Adrenal gland (tissue), 9 donors: ENCODE measurements at regions not wholly inside any gene's neighbourhood (a gene's known extent, or its start where the extent isn't known, plus 50 kb on each side); places are given as distances from the start of the nearest gene placed in this dataset.

Experiments used
- DNase-seq, 7 donors: peaks; one replicate each; pipeline ENCODE4 v3.0.0-alpha.2; 2019 to 2020
- H3K27ac ChIP-seq, 5 donors: fragments of 200-600 bp; sonication (generic) in 4 of 5; 1 replicate in 3 of 5; 2 replicates in 2 of 5; pipeline versions ENCODE4 v1.5.1 to v1.8.0; 2016 to 2020; ENCODE audit warnings: mild to moderate bottlenecking in 1 of 5
- H3K27me3 ChIP-seq: fragments of 200-600 bp; 2 replicates; pipeline ENCODE4 v1.8.0; 2021
- H3K36me3 ChIP-seq, 2 donors: fragments of 200-600 bp; replicated peaks in 1 of 2; 1 replicate in 1 of 2; 2 replicates in 1 of 2; pipeline versions ENCODE4 v1.5.1 to v1.8.0; 2018 to 2022
- H3K4me1 ChIP-seq, 2 donors: fragments of 200-600 bp; replicated peaks in 1 of 2; 1 replicate in 1 of 2; 2 replicates in 1 of 2; pipeline versions ENCODE4 v1.5.1 to v1.8.0; 2018 to 2021
- H3K4me3 ChIP-seq, 4 donors: fragments of 200-600 bp; sonication (generic) in 3 of 4; one replicate each; pipeline ENCODE4 v1.5.1; 2016 to 2018
- H3K9me3 ChIP-seq, 3 donors: fragments of 200-600 bp; sonication (generic) in 1 of 3; replicated peaks in 1 of 3; 1 replicate in 2 of 3; 2 replicates in 1 of 3; pipeline versions ENCODE4 v1.5.1 to v1.8.0; 2016 to 2021
- POLR2A ChIP-seq, 2 donors: fragments of 450-650 bp; IDR thresholded peaks; one replicate each; pipeline ENCODE4 v1.6.1; 2017; ENCODE audit warnings: antibody characterized with exemption in 2 of 2, mild to moderate bottlenecking in 2 of 2, moderate library complexity in 1 of 2
- WGBS, 4 donors: extraction: QIAGEN DNeasy Blood & Tissue Kit in 2 of 4; methylation state at CpG; one replicate each; pipeline versions ENCODE4 v1.1.5 to v1.1.7; 2013 to 2017; 5-methylcytosine and 5-hydroxymethylcytosine counted together
- intact Hi-C, 2 donors: fragments of 100-400 bp; cut with DNase I; formaldehyde crosslinking; loops; one replicate each; pipeline versions ENCODE4 v1.14.1 to v1.15.0; 2022 to 2023
- TF ChIP-seq, protein P1 (sequence below), 6 experiments: fragments of 450-650 bp in 4 of 6; fragments of 200-600 bp in 2 of 6; sonication (generic) in 1 of 6; IDR thresholded peaks; 1 replicate in 5 of 6; 2 replicates in 1 of 6; pipeline versions ENCODE4 v1.5.1 to v1.8.0; 2016 to 2021; ENCODE audit warnings: antibody characterized with exemption in 6 of 6, mild to moderate bottlenecking in 2 of 6, moderate library complexity in 1 of 6
- donor health status: healthy with polysubstance abuse.
- donor health status: Bipolar disorder and iron deficiency.
- donor health status: DM: yes; HTN: yes; CAD: no.
- donor health status: DM: no; HTN: no; CAD: no.
- donor health status: DM: no; HTN: no; CAD: no.

DNA sequence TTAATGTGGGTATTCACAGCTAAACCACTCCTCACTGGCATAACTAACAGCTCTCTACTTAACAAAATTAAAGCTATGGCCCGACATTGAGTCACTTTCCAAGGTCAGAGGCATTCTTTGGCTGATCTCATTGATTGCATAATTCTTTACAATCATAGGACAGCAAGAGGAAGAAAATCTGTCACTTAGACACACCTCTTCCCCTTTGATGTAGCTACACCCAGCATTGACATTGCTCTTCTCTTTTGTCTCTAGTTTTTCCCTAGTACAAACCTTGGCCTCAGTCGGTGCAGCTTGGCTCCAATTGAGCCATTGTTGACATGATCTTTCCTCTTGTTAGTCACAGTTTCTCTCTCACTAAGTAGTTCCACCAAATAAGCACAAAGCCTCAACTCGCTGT, 313.3 kb upstream of the ACTRT1 start:
- no peak for DNase-seq
- WGBS, 4 donors = 48 to 76% (median 57%) methylated on average over 3 of the region's 3 CpGs
- intact Hi-C loops = no loop called here
- TF ChIP-seq, protein P1, sequence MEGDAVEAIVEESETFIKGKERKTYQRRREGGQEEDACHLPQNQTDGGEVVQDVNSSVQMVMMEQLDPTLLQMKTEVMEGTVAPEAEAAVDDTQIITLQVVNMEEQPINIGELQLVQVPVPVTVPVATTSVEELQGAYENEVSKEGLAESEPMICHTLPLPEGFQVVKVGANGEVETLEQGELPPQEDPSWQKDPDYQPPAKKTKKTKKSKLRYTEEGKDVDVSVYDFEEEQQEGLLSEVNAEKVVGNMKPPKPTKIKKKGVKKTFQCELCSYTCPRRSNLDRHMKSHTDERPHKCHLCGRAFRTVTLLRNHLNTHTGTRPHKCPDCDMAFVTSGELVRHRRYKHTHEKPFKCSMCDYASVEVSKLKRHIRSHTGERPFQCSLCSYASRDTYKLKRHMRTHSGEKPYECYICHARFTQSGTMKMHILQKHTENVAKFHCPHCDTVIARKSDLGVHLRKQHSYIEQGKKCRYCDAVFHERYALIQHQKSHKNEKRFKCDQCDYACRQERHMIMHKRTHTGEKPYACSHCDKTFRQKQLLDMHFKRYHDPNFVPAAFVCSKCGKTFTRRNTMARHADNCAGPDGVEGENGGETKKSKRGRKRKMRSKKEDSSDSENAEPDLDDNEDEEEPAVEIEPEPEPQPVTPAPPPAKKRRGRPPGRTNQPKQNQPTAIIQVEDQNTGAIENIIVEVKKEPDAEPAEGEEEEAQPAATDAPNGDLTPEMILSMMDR (IDR thresholded peaks at IDR 0.05) = no peak
- TF ChIP-seq POLR2A (IDR thresholded peaks at IDR 0.05) = no peak
- no peaks in the 10 kb centered on the region for H3K9me3 ChIP-seq
- no peak overlapping the region for H3K27ac ChIP-seq
- H3K4me1 ChIP-seq = no peaks in the 10 kb centered on the region
- H3K36me3 ChIP-seq = no peaks in the 10 kb centered on the region
- H3K27me3 ChIP-seq = no peaks in the 10 kb centered on the region
- no peak overlapping the region for H3K4me3 ChIP-seq

DNA sequence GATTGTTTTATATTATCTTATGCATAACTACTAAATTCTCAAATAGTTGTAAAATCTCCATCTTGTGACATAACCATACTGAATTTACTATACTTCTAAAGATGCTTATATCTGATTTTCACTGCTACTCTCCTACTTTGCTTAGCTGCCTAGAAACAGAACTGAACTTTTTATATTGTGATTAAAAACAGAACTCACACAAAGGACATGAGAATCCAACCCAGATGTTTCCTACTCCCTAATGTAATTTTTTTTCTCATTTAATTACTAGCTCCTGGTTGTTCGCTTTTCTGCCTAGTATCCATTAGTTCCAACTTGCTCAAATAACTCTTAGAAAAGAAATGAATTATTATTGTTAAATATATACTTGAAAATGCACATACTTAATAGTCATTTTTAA, 283.5 kb upstream of the ACTRT1 start:
- TF ChIP-seq, protein P1 (IDR thresholded peaks at IDR 0.05) = no peak
- no peak for TF ChIP-seq POLR2A (IDR thresholded peaks at IDR 0.05)
- no peak overlapping the region for H3K4me3 ChIP-seq
- WGBS, 4 donors = 42 to 85% (median 72%) methylated on average over 1 of the region's 1 CpG
- H3K4me1 ChIP-seq = no peaks in the 10 kb centered on the region
- intact Hi-C loops = no loop called here
- no peaks in the 10 kb centered on the region for H3K27me3 ChIP-seq
- no peaks in the 10 kb centered on the region for H3K9me3 ChIP-seq
- H3K36me3 ChIP-seq = no peaks in the 10 kb centered on the region
- DNase-seq = no peak
- no peak overlapping the region for H3K27ac ChIP-seq

DNA sequence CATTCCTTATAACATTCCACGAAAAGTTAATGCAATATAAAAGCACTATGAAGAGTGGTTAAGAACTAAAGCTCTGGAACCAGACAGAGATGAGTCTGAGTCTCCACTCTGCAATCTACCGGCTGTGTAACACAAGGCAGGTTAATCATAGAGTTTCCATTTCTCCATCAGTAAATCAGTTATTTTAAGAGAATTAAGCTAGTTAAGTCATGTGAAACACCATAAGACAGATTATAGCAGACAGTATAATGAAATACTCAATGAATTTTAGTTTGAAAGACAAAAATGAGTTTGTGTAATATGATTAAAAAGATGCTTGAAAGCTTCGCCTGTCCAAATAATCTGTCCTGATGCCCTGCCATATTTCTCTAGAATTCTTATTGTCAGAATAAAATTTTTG, 282.6 kb upstream of the ACTRT1 start:
- WGBS, 4 donors = 61 to 87% (median 80%) methylated on average over 3 of the region's 3 CpGs
- Histone ChIP-seq H3K27me3 (no peaks in the 10 kb centered on the region), H3K4me1 (no peaks in the 10 kb centered on the region), H3K9me3 (no peaks in the 10 kb centered on the region), H3K27ac (no peak overlapping the region), H3K36me3 (no peaks in the 10 kb centered on the region), H3K4me3 (no peak overlapping the region)
- no peak for DNase-seq
- intact Hi-C loops = no loop called here
- TF ChIP-seq, protein P1 (IDR thresholded peaks at IDR 0.05) = no peak
- TF ChIP-seq POLR2A (IDR thresholded peaks at IDR 0.05) = no peak

DNA sequence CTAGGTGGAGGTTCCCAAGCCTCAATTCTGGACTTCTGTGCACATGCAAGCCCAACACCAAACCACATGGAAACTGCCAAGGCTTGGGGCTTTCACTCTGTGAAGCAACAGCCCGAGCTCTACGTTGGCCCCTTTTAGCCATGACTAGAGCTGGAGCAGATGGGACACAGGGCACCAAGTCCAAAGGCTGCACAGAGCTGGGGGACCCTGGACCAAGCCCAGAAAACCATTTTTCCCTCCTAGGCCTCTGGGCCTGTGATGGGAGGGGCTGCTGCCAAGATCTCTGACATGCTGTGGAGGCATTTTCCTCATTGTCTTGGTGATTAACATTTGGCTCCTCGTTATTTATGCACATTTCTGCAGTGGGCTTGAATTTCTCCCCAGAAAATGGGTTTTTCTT, 258.7 kb upstream of the ACTRT1 start:
- no peak overlapping the region for H3K27ac ChIP-seq
- 33 to 59% (median 44%) methylated on average over 1 to 3 of the region's 3 CpGs for WGBS, 4 donors
- no peak for TF ChIP-seq POLR2A (IDR thresholded peaks at IDR 0.05)

DNA sequence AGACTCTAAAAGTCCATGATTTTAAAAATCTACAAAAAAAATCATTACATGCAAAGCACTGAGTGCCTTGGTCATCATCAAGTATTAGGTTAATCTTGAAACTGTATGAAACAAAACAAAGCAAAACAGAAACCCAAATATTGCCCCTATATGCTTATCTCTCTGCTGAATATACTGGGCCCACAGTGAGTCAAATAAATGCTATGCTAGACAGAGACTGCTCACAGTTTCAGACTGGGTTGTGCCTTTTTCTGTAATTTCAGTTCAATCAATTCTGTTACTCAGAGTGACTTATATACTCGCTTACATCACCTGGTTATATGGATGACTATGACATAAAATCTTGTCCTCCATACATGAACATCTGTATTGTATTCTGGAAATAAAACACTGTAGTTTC, 257.1 kb upstream of the ACTRT1 start:
- Histone ChIP-seq H3K9me3 (no peaks in the 10 kb centered on the region), H3K4me3 (no peak overlapping the region), H3K36me3 (no peaks in the 10 kb centered on the region), H3K27ac (no peak overlapping the region), H3K27me3 (no peaks in the 10 kb centered on the region), H3K4me1 (no peaks in the 10 kb centered on the region)
- DNase-seq = no peak
- intact Hi-C loops = no loop called here
- TF ChIP-seq, protein P1 (IDR thresholded peaks at IDR 0.05) = no peak
- no peak for TF ChIP-seq POLR2A (IDR thresholded peaks at IDR 0.05)
- 68 to 95% (median 80%) methylated on average over 1 of the region's 1 CpG for WGBS, 4 donors

More for the DNA sequence above, 258.7 kb upstream of the ACTRT1 start:
- H3K27me3 ChIP-seq = no peaks in the 10 kb centered on the region
- H3K9me3 ChIP-seq = no peaks in the 10 kb centered on the region
- no peak for DNase-seq
- intact Hi-C loops = no loop called here
- no peak overlapping the region for H3K4me3 ChIP-seq
- H3K36me3 ChIP-seq = no peaks in the 10 kb centered on the region
- no peaks in the 10 kb centered on the region for H3K4me1 ChIP-seq
